ENCODE measurements at regions not wholly inside any gene's neighbourhood (a gene's known extent, or its start where the extent isn't known, plus 50 kb on each side); places are given as distances from the start of the nearest gene placed in this dataset.
"Not testable (repeated sequence)": the region's sequence is repeated elsewhere in the genome, so short reads cannot be mapped to it uniquely, and the experiment has no call there.

DNA sequence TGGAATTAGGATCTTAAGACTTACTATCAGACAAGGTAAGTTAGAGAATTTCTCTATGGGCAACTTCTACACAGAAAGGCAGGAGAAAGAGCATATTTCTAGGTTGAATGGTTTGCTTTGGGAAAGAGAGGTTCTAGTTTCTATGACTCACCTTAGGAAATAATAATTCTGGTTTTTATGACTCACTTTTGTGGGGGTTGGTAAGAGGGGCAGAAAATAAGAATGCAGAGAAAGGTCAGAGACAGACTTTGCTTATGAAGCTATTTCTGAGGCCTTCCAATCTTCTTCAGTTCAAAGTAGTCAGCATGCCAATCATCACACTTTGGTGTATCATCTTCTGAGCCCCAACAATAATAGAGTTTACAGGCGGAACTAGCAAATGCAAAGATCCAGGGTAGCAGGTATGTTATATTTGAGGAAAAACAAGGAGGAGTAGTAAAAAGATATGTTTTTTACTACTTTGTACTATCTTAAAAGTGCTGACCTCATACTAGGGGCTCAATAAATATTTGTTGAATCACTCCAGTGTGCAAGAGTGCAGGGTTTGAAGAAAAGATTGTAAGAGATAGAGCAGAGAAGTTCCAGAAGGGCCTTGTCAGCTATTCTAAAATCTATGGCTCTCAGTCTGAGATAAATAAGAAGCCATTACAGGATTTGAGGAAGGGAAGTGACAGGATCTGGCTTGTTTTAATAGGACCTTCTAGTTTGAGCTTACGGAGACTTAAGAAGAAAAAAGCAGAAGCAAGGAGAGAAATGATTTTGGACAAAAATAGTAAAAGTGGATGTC, 56.7 kb upstream of the LRFN5 start:
- DNase-seq: no peak

GRCh38 chr14:41549282-41549681, 57.4 kb upstream of the LRFN5 start:
- DNase-seq: no peak

DNA sequence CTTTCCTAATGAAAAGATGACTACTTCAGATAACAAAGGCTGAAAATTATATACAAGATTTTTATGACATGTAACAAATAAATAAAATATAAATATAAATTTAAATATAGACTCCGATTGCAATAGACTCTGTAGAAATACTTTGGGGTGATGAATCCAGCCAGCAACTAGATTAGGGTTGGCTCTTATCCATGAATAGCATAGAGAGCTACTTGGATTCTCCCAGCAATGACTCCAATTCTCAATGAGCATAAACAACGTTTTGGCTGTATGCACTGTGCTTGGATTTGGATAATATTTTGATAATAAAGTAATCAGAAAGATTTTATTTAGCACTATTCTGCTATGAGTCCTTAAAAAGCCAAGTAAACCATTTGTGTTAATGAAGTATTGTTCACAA, 58.0 kb upstream of the LRFN5 start:
- DNase-seq: no peak

- no peak for DNase-seq
These were observed 65.3 kb upstream of the LRFN5 start for GRCh38 chr14:41541333-41541732.

GRCh38 chr14:41532255-41532654, 74.4 kb upstream of the LRFN5 start:
- no peak for DNase-seq

DNA sequence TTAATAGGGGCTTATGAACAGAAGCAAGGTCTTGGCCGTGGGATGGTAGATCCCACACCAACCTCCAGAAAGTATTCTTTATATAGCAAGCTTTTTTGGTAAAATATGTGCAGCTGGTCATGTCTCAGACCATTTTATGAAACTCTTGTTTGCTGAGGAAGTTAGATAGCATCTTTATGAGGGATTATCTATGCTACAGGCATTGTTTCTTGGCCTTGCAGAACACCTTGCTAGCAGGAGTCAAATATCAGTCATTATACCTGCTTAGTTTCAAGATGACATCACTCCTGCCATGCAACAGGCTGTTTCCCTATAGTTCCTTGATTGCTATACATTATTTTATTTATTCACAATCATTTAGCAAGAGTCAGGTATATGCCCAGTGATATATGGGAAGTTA, 84.8 kb upstream of the LRFN5 start:
- no peak for DNase-seq

DNA sequence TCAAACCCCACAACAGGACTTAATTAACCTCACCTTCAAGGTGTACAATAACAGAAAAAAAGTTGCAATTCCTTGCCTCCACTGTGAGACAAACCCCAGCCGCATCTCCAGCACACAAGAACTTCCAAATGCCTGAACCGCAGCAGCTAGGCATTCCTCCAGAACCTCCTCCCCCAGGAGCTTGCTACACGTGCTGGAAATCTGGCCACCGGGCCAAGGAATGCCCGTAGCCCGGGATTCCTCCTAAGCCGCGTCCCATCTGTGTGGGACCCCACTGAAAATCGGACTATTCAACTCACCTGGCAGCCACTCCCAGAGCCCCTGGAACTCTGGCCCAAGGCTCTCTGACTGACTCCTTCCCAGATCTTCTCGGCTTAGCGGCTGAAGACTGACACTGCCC, 88.6 kb upstream of the LRFN5 start:
- not testable (repeated sequence) for DNase-seq

DNA sequence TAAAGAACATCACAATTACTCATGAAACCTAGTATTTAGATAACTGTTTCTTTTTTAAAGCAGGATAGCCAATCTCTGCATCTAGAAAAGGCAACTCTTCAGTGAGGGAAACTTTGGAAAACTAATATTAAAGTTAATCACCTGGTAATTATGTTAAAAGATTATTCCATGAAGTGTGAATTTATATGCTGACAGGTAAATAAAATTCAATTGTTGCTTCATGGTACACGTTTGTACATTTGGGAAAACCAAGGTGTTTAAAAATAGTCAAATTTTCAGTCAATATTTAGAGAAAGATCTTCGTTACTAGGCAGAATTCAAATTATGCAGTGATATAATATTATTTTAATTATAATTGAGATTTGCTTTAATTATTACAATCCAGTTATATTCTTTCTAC, 100.1 kb upstream of the LRFN5 start:
- DNase-seq: no peak

GRCh38 chr14:41505491-41505890, 101.2 kb upstream of the LRFN5 start:
- no peak for DNase-seq

GRCh38 chr14:41498959-41499358, 107.7 kb upstream of the LRFN5 start:
- no peak for DNase-seq

DNA sequence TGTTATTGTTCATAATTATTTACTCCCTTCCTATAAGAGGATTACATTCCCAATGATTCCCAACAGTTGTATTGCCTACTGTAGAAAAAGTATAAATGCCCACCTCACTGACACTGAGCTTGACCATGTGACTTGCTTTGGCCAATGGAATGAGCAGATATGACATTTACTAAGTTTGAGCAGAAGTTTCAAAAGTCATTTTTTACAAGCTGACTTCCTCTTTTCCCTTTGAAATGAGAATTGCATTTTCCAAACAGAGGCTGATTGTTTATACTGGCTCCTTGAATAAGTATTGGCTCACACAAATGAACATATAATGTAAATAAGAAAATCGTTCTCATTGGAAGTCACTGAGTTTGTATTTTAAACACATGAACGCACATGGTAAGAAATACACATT, 116.4 kb upstream of the LRFN5 start:
- DNase-seq: no peak

DNA sequence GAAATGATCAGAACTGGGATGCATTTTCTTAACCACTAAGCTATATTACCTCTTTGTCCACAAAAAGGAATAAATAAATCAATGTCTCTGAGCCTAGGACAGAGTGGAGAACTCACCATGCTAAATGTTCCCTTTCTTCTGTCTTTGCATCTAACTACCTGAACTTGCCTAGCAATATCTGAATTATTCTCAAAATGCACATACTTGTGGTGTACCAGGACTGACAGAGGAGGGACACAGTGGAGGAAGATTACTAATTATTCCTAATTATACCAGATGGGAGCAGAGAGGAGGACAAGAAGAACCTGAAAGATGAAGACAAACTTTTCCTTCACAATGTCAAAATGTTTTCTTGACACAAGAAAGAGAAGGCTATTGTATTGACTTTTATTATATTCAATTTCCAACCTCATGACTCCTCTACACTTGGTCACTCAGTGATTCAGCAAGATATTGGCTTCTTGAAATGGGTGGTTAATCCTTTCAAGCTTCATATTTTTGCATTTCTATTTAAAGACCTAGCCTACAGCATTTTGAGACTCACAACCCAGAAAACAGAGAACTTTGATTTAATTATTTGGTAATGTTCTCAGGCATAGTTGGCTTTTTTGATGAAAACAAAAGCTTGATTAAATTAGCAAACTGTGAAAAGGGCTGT, 117.2 kb upstream of the LRFN5 start:
- DNase-seq: no peak

- DNase-seq: no peak
These were observed 118.3 kb upstream of the LRFN5 start for GRCh38 chr14:41488401-41488800.

DNA sequence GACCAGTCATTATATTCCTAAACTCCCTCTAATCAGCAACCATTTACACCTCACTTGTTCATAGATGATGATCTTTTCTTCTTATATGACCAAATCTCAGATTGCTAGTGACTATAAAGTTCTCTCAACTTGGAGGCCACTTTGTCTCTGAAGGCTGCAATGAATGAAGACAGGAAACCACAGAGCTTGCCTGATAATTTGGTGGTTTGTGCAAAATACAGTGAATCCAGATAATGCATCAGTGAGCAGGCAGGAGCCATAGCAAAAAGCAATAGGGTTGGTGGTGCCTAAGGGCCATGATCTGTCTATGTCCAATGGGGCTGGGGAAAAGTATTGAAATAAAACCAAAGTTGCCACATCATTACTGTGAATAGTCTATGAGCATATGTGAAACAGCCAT, 123.8 kb upstream of the LRFN5 start:
- DNase-seq: no peak

GRCh38 chr14:41476526-41476925, 130.2 kb upstream of the LRFN5 start:
- no peak for DNase-seq

DNA sequence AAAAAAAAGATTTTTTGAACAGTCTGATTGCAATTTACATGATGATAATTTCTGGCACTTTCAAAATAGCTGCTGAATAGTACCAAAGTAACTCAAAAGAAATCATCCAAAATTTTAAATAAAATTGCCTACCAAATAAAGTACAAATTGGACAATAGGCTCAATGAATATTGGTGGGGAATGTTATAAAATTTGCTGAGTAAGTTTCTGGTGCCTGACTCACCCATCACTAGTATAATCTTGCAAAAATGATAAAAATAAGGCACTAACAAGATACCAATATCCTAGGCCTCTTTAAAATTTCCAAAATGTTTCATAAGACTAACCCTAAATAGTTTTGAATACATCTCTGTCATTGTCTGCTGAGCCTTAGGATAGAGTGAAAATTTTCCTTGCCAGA, 145.3 kb upstream of the LRFN5 start:
- DNase-seq: no peak

GRCh38 chr14:41457393-41457792, 149.3 kb upstream of the LRFN5 start:
- no peak for DNase-seq

DNA sequence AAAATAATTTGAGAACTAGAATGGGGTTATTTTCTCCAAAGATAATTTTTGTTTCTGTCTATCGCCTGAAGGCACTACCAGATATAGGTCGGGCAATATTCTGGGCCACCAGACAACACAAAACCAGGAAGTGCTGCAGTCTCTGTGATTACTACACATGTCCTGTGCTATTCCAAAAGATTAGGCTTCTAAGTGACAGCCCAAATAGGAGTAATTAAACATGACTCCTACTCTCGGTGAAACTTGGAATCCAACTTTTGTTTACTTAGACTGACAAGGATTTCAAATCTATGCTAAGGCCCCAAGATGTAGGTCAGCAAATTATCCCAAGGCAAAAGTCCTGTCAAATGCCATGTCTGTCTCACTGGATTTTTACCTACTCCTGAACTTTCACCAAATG, 157.6 kb upstream of the LRFN5 start:
- DNase-seq: no peak

DNA sequence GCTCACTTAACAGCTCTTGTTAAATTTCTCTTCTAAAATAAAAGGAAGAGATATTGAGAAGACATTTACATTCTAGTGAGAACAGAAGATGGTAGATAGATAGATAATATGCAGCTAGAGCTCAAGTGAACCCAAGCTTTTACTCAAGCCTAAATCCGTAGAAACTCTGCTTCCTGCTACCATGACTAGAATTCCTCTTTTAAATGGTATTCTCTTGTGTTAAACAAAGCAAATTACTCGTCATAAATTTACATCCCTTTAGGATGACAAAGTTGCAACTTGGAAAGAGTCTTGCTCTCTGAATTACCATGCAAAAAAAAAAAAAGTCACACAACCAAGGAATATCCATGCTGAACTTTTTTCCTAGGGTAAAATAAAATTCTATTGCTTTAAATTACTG, 160.7 kb upstream of the LRFN5 start:
- DNase-seq: no peak

DNA sequence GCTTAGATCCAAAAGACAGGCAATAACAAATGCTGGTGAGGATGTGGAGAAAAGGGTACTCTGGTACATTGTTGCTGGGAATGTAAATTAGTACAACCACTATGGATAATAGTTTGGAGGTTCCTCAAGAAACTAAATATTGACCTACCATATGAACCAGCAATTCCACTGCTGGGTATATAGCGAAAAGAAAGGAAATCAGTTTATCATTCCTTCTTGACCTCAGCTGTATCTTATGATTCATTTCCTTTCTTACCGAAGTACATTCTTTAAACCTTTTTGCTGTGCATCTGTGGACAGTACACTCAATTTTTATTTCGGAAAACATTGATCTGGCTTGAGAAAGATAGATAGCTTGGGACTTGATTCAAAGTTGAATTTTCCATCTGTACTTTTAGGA, 183.2 kb upstream of the LRFN5 start:
- no peak for DNase-seq

DNA sequence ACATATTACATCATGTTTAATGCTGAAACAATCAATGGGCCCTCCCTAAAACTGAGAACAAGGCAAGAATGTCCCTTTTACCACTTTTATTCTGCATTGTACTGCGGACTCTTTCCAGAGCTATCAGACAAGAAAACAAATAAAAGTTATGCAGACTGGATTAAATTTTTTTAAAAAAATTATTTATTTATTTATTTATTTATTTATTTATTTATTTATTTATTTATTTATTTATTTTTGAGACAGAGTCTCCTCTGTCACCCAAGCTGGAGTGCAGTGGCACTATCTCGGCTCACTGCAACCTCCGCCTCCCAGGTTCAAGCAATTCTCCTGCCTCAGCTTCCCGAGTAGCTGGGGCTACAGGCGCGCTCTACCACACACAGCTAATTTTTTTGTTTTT, 185.4 kb upstream of the LRFN5 start:
- not testable (repeated sequence) for DNase-seq

DNA sequence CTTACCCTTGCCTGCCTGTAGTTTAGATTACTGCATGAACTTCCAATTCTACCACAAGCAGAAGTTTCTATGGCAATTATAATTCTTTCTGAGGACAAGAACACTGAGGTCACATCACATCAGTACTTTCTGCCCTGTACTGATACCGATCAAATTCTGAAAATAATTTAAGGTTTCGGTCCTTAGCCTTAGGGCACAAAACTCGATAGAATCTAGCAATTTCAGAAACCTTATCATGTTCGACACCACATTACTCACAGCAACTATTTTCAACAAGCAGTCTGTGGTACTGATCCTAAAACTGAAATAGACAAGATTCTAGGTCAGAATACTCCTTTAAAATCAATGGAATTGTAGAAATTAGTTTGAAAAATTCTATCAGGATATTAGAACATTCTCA, 187.0 kb upstream of the LRFN5 start:
- no peak for DNase-seq

DNA sequence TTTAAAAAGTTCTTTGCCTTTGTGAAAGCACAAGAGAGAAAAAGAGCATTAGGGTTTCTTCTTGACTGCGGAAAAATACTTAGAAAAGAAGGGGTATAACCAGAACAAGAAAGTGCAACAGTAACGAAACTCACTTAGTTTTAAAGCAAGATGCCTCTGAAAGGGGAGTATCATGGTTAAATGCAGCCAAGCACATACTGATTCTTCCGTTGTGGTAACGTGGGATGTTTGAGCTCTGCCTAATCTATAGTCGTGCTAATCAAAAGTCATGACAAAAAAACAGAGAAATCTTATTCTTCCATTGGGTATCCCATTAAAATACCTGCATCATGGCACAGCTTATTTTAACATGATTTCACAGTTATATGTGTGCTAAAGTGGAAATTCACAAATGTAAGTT, 187.8 kb upstream of the LRFN5 start:
- DNase-seq: no peak

- DNase-seq: no peak
These were observed 196.9 kb upstream of the LRFN5 start for GRCh38 chr14:41409806-41410205.

GRCh38 chr14:41404126-41404525, 202.6 kb upstream of the LRFN5 start:
- no peak for DNase-seq

Data from inflammatory macrophage (primary cell).